ENCODE measurements at regions not wholly inside any gene's neighbourhood (a gene's known extent, or its start where the extent isn't known, plus 50 kb on each side); places are given as distances from the start of the nearest gene placed in this dataset.

DNA sequence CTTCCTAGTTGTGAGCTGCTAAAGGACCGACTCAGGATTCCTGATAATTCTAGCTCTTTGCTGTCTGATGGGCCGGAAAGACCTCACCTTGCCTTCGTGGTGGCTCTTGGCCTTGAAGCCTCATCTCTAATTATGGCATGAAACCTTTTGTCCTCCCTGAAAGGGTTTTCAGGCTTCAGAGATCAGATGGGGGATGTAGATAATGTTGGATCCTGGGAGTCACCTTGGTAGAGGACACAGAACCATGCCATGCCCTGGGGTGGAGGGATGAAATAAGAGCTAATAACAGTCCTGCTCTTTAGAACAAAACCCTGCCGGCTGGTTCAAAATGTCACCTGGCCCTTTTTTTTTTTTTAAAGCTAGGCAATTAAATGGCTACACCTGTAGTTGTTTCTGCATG is 50.8 kb upstream of the SYN2 start:
- H3K4me3 ChIP-seq (ENCODE audit: low read length in 3 of 3) = no peak overlapping the region
- H3K27me3 ChIP-seq (ENCODE audit: control insufficient read depth, insufficient read depth, low read length) = no peaks in the 10 kb centered on the region
- no peak overlapping the region for H3K27ac ChIP-seq (ENCODE audit: low read depth in 2 of 2, low read length in 2 of 2)
- H3K9ac ChIP-seq (ENCODE audit: low read length in 3 of 3) = no peak overlapping the region
- no peak for FAIRE-seq
- H3K4me1 ChIP-seq (ENCODE audit: control insufficient read depth in 2 of 3, insufficient read depth in 2 of 3, low read depth in 1 of 3, low read length in 3 of 3) = no peaks in the 10 kb centered on the region
- TF ChIP-seq, protein P1, sequence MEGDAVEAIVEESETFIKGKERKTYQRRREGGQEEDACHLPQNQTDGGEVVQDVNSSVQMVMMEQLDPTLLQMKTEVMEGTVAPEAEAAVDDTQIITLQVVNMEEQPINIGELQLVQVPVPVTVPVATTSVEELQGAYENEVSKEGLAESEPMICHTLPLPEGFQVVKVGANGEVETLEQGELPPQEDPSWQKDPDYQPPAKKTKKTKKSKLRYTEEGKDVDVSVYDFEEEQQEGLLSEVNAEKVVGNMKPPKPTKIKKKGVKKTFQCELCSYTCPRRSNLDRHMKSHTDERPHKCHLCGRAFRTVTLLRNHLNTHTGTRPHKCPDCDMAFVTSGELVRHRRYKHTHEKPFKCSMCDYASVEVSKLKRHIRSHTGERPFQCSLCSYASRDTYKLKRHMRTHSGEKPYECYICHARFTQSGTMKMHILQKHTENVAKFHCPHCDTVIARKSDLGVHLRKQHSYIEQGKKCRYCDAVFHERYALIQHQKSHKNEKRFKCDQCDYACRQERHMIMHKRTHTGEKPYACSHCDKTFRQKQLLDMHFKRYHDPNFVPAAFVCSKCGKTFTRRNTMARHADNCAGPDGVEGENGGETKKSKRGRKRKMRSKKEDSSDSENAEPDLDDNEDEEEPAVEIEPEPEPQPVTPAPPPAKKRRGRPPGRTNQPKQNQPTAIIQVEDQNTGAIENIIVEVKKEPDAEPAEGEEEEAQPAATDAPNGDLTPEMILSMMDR (IDR thresholded peaks at IDR 0.05; ENCODE audit: borderline replicate concordance, extremely low read depth, insufficient read depth) = no peak
- peak in 2 of 5 donors; percentile 15 to 36 for DNase-seq
- no peaks in the 10 kb centered on the region for H3K9me3 ChIP-seq (ENCODE audit: control insufficient read depth in 2 of 3, insufficient read depth in 1 of 3, low read length in 3 of 3)
- no peaks in the 10 kb centered on the region for H3K36me3 ChIP-seq (ENCODE audit: control insufficient read depth in 2 of 3, insufficient read depth in 3 of 3, low read length in 3 of 3)
- intact Hi-C loops (cut with DNase I) = no loop called here

DNA sequence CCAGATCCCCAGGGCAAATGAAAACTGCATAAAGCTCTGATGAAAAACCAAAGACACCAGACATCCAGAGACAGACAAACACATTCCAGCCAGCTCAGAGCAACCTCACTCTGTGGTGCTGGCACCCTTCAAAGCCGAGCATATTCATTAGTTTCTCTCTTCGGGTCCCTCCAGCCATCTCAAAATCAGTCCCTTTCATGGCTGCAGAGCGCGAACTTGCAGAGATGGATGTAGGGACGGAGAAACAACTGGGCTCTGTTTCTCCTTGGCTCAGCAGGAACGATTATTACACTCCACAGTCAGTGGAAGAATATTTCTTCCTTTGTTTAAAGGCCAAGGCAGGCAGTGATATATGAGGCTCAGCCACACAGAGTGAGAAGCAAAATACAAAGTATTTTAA is 50.4 kb upstream of the SYN2 start:
- Histone ChIP-seq H3K27ac (ENCODE audit: low read depth in 2 of 2, low read length in 2 of 2) (no peak overlapping the region), H3K9ac (ENCODE audit: low read length in 3 of 3) (no peak overlapping the region), H3K9me3 (ENCODE audit: control insufficient read depth in 2 of 3, insufficient read depth in 1 of 3, low read length in 3 of 3) (no peaks in the 10 kb centered on the region), H3K4me1 (ENCODE audit: control insufficient read depth in 2 of 3, insufficient read depth in 2 of 3, low read depth in 1 of 3, low read length in 3 of 3) (no peaks in the 10 kb centered on the region), H3K4me3 (ENCODE audit: low read length in 3 of 3) (no peak overlapping the region), H3K36me3 (ENCODE audit: control insufficient read depth in 2 of 3, insufficient read depth in 3 of 3, low read length in 3 of 3) (no peaks in the 10 kb centered on the region), H3K27me3 (ENCODE audit: control insufficient read depth, insufficient read depth, low read length) (no peaks in the 10 kb centered on the region)
- DNase-seq (peak in 2 of 5 donors; percentile 4 to 48), FAIRE-seq (no peak)
- TF ChIP-seq, protein P1 (IDR thresholded peaks at IDR 0.05; ENCODE audit: borderline replicate concordance, extremely low read depth, insufficient read depth) = no peak
- intact Hi-C loops (cut with DNase I) = no loop called here

- H3K4me1 ChIP-seq (ENCODE audit: control insufficient read depth in 2 of 3, insufficient read depth in 2 of 3, low read depth in 1 of 3, low read length in 3 of 3) = no peaks in the 10 kb centered on the region
- intact Hi-C loops (cut with DNase I) = no loop called here
- H3K4me3 ChIP-seq (ENCODE audit: low read length in 3 of 3) = no peak overlapping the region
- no peak overlapping the region for H3K9ac ChIP-seq (ENCODE audit: low read length in 3 of 3)
- no peaks in the 10 kb centered on the region for H3K27me3 ChIP-seq (ENCODE audit: control insufficient read depth, insufficient read depth, low read length)
- peak in 1 of 5 donors; percentile 9 for DNase-seq
- no peaks in the 10 kb centered on the region for H3K36me3 ChIP-seq (ENCODE audit: control insufficient read depth in 2 of 3, insufficient read depth in 3 of 3, low read length in 3 of 3)
- H3K9me3 ChIP-seq (ENCODE audit: control insufficient read depth in 2 of 3, insufficient read depth in 1 of 3, low read length in 3 of 3) = no peaks in the 10 kb centered on the region
- no peak overlapping the region for H3K27ac ChIP-seq (ENCODE audit: low read depth in 2 of 2, low read length in 2 of 2)
- no peak for FAIRE-seq
- TF ChIP-seq, protein P1 (IDR thresholded peaks at IDR 0.05; ENCODE audit: borderline replicate concordance, extremely low read depth, insufficient read depth) = no peak
Measured at GRCh38 chr3:11954312-11954934, 49.8 kb upstream of the SYN2 start.

All from kidney (tissue), 13 donors.